ENCODE measurements at regions not wholly inside any gene's neighbourhood (a gene's known extent, or its start where the extent isn't known, plus 50 kb on each side); places are given as distances from the start of the nearest gene placed in this dataset.

GRCh38 chr7:54112567-54112966 lies 429.6 kb upstream of the VSTM2A start (continued):
- no peak for TF ChIP-seq FOXP1 (CRISPR knock-in tag; IDR thresholded peaks at IDR 0.05; ENCODE audit: borderline replicate concordance)
- no peak for TF ChIP-seq E2F1 (CRISPR knock-in tag; IDR thresholded peaks at IDR 0.05)
- TF ChIP-seq FOXJ3 (CRISPR knock-in tag; IDR thresholded peaks at IDR 0.05; ENCODE audit: borderline replicate concordance): no peak
- no peak for TF ChIP-seq ZNF423 (CRISPR knock-in tag; IDR thresholded peaks at IDR 0.05)
- no peak for TF ChIP-seq SOX15 (CRISPR knock-in tag; IDR thresholded peaks at IDR 0.05)

GRCh38 chr7:54115028-54115763 lies 427.0 kb upstream of the VSTM2A start:
- H3K9me3 Mint-ChIP-seq: peaks cover 6% of the 10 kb centered on the region
- DNase-seq (ENCODE audit: low spot score) (no peak), ATAC-seq (no peak)
- H3K36me3 Mint-ChIP-seq: no peaks in the 10 kb centered on the region
- H3K4me1 Mint-ChIP-seq: peaks cover 22% of the 10 kb centered on the region
- POLR2A ChIA-PET: no interaction called here
- H3K4me3 Mint-ChIP-seq: no peak overlapping the region
- CTCF ChIA-PET: no interaction called here
- H3K27ac Mint-ChIP-seq: no peak overlapping the region
- TF ChIP-seq SMAD4 (CRISPR knock-in tag; IDR thresholded peaks at IDR 0.05) (no peak), ZNF512 (CRISPR knock-in tag; IDR thresholded peaks at IDR 0.05; ENCODE audit: borderline replicate concordance) (no peak), MYBL2 (CRISPR knock-in tag; IDR thresholded peaks at IDR 0.05) (no peak), ZNF121 (CRISPR knock-in tag; IDR thresholded peaks at IDR 0.05) (no peak)
- H3K27me3 Mint-ChIP-seq (ENCODE audit: low read depth): no peaks in the 10 kb centered on the region

- no peak for DNase-seq (ENCODE audit: low spot score)
- ATAC-seq: no peak
- CTCF ChIA-PET: no interaction called here
Measured at GRCh38 chr7:54116956-54117355, 425.2 kb upstream of the VSTM2A start.

GRCh38 chr7:54129035-54129434 lies 413.1 kb upstream of the VSTM2A start:
- DNase-seq (ENCODE audit: low spot score) (no peak), ATAC-seq (no peak)
- TF ChIP-seq ATF6 (CRISPR knock-in tag; IDR thresholded peaks at IDR 0.05) (no peak), PRRX2 (CRISPR knock-in tag; IDR thresholded peaks at IDR 0.05) (no peak), IRF1 (CRISPR knock-in tag; IDR thresholded peaks at IDR 0.05) (no peak), ZSCAN18 (CRISPR knock-in tag; IDR thresholded peaks at IDR 0.05) (no peak), RELA (CRISPR knock-in tag; IDR thresholded peaks at IDR 0.05; ENCODE audit: borderline replicate concordance) (no peak), ESRRA (CRISPR knock-in tag; IDR thresholded peaks at IDR 0.05; ENCODE audit: borderline replicate concordance) (no peak), CREM (CRISPR knock-in tag; IDR thresholded peaks at IDR 0.05) (no peak), ZNF138 (CRISPR knock-in tag; conservative IDR thresholded peaks at IDR 0.05) (no peak)
- Mint-ChIP-seq H3K4me3 (no peak overlapping the region), H3K27ac (no peak overlapping the region), H3K27me3 (ENCODE audit: low read depth) (no peaks in the 10 kb centered on the region; the same call in 1 of the 2 replicates), H3K9me3 (peaks cover 62% of the 10 kb centered on the region), H3K36me3 (peaks cover 6% of the 10 kb centered on the region), H3K4me1 (no peaks in the 10 kb centered on the region)
- ChIA-PET POLR2A (no interaction called here), CTCF (no interaction called here)

More at GRCh38 chr7:54116956-54117355, 425.2 kb upstream of the VSTM2A start:
- Mint-ChIP-seq H3K9me3 (peaks cover 12% of the 10 kb centered on the region), H3K4me1 (peaks cover 19% of the 10 kb centered on the region), H3K36me3 (peaks cover under 1% of the 10 kb centered on the region), H3K4me3 (no peak overlapping the region), H3K27me3 (ENCODE audit: low read depth) (no peaks in the 10 kb centered on the region), H3K27ac (no peak overlapping the region)
- POLR2A ChIA-PET: no interaction called here
- TF ChIP-seq ZNF416 (CRISPR knock-in tag; IDR thresholded peaks at IDR 0.05): no peak

Data from WTC11 (cell line).